ENCODE measurements at regions not wholly inside any gene's neighbourhood (a gene's known extent, or its start where the extent isn't known, plus 50 kb on each side); places are given as distances from the start of the nearest gene placed in this dataset.

- Histone ChIP-seq H3K27me3 (ENCODE audit: control insufficient read depth in 1 of 2, insufficient read depth in 2 of 2, low read length in 2 of 2) (no peaks in the 10 kb centered on the region), H3K4me3 (replicated peaks in 1 of 3; ENCODE audit: insufficient read depth in 1 of 3, low read depth in 2 of 3, low read length in 3 of 3) (no peak overlapping the region), H3K9ac (ENCODE audit: insufficient read depth, low read depth, low read length) (no peak overlapping the region), H3K4me1 (ENCODE audit: insufficient read depth, low read length) (no peaks in the 10 kb centered on the region), H3K27ac (ENCODE audit: extremely low read length, insufficient read depth, low read length) (no peak overlapping the region), H2AFZ (ENCODE audit: low read length) (no peak overlapping the region), H3K79me2 (ENCODE audit: insufficient read depth, low read length) (no peaks in the 10 kb centered on the region), H4K20me1 (ENCODE audit: insufficient read depth, low read length) (no peaks in the 10 kb centered on the region), H3K9me3 (ENCODE audit: low read length) (no peaks in the 10 kb centered on the region), H3K4me2 (ENCODE audit: low read depth, low read length) (no peak overlapping the region), H3K36me3 (replicated peaks in 1 of 2; ENCODE audit: control insufficient read depth in 1 of 2, insufficient read depth in 2 of 2, low read length in 2 of 2) (no peaks in the 10 kb centered on the region)
- ChIA-PET CTCF (ENCODE audit: low intra/inter-chr PET ratio, low total read pairs) (no interaction called here), POLR2A (no interaction called here)
- ATAC-seq: no peak
- BruUV-seq (replicated peaks): no TSS peak
- TF ChIP-seq ZNF136 (CRISPR knock-in tag; IDR thresholded peaks at IDR 0.05; ENCODE audit: low read depth) (no peak), ARID3A (IDR thresholded peaks at IDR 0.05; ENCODE audit: low read depth, low read length) (no peak), ZC3H4 (CRISPR knock-in tag; IDR thresholded peaks at IDR 0.05; ENCODE audit: borderline replicate concordance) (no peak), ZNF337 (CRISPR knock-in tag; IDR thresholded peaks at IDR 0.05; ENCODE audit: borderline replicate concordance, low read depth) (no peak), THAP9 (CRISPR knock-in tag; IDR thresholded peaks at IDR 0.05; ENCODE audit: borderline replicate concordance) (no peak), TOE1 (CRISPR knock-in tag; IDR thresholded peaks at IDR 0.05) (no peak), SCMH1 (CRISPR knock-in tag; IDR thresholded peaks at IDR 0.05; ENCODE audit: borderline replicate concordance) (no peak), ZNF496 (CRISPR knock-in tag; IDR thresholded peaks at IDR 0.05; ENCODE audit: insufficient replicate concordance) (no peak), TAF15 (IDR thresholded peaks at IDR 0.05; ENCODE audit: low read depth, low read length, poor library complexity, severe bottlenecking) (no peak), NCOR1 (IDR thresholded peaks at IDR 0.05; ENCODE audit: borderline replicate concordance, low read length) (no peak), ZNF343 (CRISPR knock-in tag; IDR thresholded peaks at IDR 0.05) (no peak), ZFX (CRISPR knock-in tag; IDR thresholded peaks at IDR 0.05; ENCODE audit: low read depth) (no peak), ZNF235 (CRISPR knock-in tag; IDR thresholded peaks at IDR 0.05; ENCODE audit: borderline replicate concordance) (no peak), ZNF564 (CRISPR knock-in tag; IDR thresholded peaks at IDR 0.05) (no peak)
- no peak for DNase-seq (ENCODE audit: low spot score)
- in situ Hi-C loops (cut with HindIII; ENCODE audit: extremely low pct_ligation_motif_present, low pct_unique_long_range_greater_than_20kb) (loop anchor here (25.0 kb wide), 1 partner anchor 845 kb away; the partner anchor contains the start of gene NR4A2), intact Hi-C loops (cut with micrococcal nuclease; ENCODE audit: unreplicated experiment) (no loop called here)
- no peak for FAIRE-seq
- WGBS (ENCODE audit: low lambda C conversion rate): 13% methylated on average over 6 of the region's 6 CpGs
Measured at GRCh38 chr2:157182204-157182709, 75.2 kb upstream of the GALNT5 start.

All from HepG2 (cell line).